ENCODE measurements at regions not wholly inside any gene's neighbourhood (a gene's known extent, or its start where the extent isn't known, plus 50 kb on each side); places are given as distances from the start of the nearest gene placed in this dataset. TPM values are rescaled to one million over a fixed set of nuclear protein-coding genes. Genes with fewer than 3 reads are reported as not detected.

DNA sequence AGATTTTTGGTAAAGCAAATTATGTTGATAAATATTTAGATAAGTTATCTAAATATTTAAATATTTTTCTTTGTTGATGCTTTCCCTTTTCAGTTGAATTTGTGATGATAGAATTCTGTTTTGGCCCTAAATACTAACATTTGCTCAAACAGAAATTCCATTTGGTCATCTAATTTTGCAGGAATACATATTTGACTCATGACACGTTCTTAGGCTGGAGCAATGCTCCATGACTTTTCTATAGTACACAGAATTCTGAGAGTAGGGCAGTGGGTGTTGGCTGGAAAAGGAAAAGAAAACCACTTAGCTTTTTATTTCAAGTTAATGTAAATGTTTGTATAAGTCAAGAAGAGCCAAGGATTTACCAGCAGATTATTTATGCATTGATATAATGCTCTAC lies 58.6 kb upstream of the GK2 start (continued):
- TF ChIP-seq, protein P1, sequence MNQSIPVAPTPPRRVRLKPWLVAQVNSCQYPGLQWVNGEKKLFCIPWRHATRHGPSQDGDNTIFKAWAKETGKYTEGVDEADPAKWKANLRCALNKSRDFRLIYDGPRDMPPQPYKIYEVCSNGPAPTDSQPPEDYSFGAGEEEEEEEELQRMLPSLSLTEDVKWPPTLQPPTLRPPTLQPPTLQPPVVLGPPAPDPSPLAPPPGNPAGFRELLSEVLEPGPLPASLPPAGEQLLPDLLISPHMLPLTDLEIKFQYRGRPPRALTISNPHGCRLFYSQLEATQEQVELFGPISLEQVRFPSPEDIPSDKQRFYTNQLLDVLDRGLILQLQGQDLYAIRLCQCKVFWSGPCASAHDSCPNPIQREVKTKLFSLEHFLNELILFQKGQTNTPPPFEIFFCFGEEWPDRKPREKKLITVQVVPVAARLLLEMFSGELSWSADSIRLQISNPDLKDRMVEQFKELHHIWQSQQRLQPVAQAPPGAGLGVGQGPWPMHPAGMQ (IDR thresholded peaks at IDR 0.05; ENCODE audit: borderline replicate concordance), result no peak
- TF ChIP-seq EP300 (IDR thresholded peaks at IDR 0.05; ENCODE audit: borderline replicate concordance in 1 of 2, control insufficient read depth in 1 of 2, low read depth in 2 of 2, low read length in 2 of 2) (no peak), RBBP5 (conservative IDR thresholded peaks at IDR 0.05) (no peak), ZNF384 (IDR thresholded peaks at IDR 0.05; ENCODE audit: borderline replicate concordance, low read depth, low read length) (no peak), CBX5 (IDR thresholded peaks at IDR 0.05; ENCODE audit: low read depth) (no peak)
- TF ChIP-seq, protein P2, sequence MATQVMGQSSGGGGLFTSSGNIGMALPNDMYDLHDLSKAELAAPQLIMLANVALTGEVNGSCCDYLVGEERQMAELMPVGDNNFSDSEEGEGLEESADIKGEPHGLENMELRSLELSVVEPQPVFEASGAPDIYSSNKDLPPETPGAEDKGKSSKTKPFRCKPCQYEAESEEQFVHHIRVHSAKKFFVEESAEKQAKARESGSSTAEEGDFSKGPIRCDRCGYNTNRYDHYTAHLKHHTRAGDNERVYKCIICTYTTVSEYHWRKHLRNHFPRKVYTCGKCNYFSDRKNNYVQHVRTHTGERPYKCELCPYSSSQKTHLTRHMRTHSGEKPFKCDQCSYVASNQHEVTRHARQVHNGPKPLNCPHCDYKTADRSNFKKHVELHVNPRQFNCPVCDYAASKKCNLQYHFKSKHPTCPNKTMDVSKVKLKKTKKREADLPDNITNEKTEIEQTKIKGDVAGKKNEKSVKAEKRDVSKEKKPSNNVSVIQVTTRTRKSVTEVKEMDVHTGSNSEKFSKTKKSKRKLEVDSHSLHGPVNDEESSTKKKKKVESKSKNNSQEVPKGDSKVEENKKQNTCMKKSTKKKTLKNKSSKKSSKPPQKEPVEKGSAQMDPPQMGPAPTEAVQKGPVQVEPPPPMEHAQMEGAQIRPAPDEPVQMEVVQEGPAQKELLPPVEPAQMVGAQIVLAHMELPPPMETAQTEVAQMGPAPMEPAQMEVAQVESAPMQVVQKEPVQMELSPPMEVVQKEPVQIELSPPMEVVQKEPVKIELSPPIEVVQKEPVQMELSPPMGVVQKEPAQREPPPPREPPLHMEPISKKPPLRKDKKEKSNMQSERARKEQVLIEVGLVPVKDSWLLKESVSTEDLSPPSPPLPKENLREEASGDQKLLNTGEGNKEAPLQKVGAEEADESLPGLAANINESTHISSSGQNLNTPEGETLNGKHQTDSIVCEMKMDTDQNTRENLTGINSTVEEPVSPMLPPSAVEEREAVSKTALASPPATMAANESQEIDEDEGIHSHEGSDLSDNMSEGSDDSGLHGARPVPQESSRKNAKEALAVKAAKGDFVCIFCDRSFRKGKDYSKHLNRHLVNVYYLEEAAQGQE (IDR thresholded peaks at IDR 0.05; ENCODE audit: low read depth, low read length), result no peak
- TF ChIP-seq, protein P3, sequence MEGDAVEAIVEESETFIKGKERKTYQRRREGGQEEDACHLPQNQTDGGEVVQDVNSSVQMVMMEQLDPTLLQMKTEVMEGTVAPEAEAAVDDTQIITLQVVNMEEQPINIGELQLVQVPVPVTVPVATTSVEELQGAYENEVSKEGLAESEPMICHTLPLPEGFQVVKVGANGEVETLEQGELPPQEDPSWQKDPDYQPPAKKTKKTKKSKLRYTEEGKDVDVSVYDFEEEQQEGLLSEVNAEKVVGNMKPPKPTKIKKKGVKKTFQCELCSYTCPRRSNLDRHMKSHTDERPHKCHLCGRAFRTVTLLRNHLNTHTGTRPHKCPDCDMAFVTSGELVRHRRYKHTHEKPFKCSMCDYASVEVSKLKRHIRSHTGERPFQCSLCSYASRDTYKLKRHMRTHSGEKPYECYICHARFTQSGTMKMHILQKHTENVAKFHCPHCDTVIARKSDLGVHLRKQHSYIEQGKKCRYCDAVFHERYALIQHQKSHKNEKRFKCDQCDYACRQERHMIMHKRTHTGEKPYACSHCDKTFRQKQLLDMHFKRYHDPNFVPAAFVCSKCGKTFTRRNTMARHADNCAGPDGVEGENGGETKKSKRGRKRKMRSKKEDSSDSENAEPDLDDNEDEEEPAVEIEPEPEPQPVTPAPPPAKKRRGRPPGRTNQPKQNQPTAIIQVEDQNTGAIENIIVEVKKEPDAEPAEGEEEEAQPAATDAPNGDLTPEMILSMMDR (IDR thresholded peaks at IDR 0.05 in 2 of 3, conservative IDR thresholded peaks at IDR 0.05 in 1 of 3; ENCODE audit: control insufficient read depth in 2 of 3, extremely low read depth in 1 of 3, insufficient read depth in 1 of 3, low read depth in 3 of 3, low read length in 3 of 3), result no peak

Small RNAs in the stretch of these regions (small RNA-seq; reads per million reads assigned to genes)
- gene RF00072, result not detected
